ENCODE measurements at regions not wholly inside any gene's neighbourhood (a gene's known extent, or its start where the extent isn't known, plus 50 kb on each side); places are given as distances from the start of the nearest gene placed in this dataset.

GRCh38 chr16:73124097-73124652 lies 76.2 kb upstream of the ZFHX3 start:
- no peak for TF ChIP-seq POLR2AphosphoS5 (IDR thresholded peaks at IDR 0.05)
- no peak for TF ChIP-seq POLR2A (IDR thresholded peaks at IDR 0.05)
- TF ChIP-seq, protein P1, sequence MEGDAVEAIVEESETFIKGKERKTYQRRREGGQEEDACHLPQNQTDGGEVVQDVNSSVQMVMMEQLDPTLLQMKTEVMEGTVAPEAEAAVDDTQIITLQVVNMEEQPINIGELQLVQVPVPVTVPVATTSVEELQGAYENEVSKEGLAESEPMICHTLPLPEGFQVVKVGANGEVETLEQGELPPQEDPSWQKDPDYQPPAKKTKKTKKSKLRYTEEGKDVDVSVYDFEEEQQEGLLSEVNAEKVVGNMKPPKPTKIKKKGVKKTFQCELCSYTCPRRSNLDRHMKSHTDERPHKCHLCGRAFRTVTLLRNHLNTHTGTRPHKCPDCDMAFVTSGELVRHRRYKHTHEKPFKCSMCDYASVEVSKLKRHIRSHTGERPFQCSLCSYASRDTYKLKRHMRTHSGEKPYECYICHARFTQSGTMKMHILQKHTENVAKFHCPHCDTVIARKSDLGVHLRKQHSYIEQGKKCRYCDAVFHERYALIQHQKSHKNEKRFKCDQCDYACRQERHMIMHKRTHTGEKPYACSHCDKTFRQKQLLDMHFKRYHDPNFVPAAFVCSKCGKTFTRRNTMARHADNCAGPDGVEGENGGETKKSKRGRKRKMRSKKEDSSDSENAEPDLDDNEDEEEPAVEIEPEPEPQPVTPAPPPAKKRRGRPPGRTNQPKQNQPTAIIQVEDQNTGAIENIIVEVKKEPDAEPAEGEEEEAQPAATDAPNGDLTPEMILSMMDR (IDR thresholded peaks at IDR 0.05 in 8 of 11, conservative IDR thresholded peaks at IDR 0.05 in 3 of 11) = no peak
- peak overlapping the region in 2 of 8 donors; percentile 18 to 24 for H3K27ac ChIP-seq
- peaks cover 0 to 5% (median 0%) of the 10 kb centered on the region in 8 donors for H3K9me3 ChIP-seq
- intact Hi-C loops (cut with DNase I; ENCODE audit: low total_unique reads) = no loop called here
- no peaks in the 10 kb centered on the region for H3K27me3 ChIP-seq (replicated peaks in 1 of 7)
- WGBS, 5 donors = 91 to 94% (median 92%) methylated on average over 10 of the region's 10 CpGs
- no peak overlapping the region for H3K4me3 ChIP-seq
- DNase-seq = no peak
- H3K36me3 ChIP-seq = no peaks in the 10 kb centered on the region
- peaks cover 0 to 37% (median 5%) of the 10 kb centered on the region in 6 donors for H3K4me1 ChIP-seq

DNA sequence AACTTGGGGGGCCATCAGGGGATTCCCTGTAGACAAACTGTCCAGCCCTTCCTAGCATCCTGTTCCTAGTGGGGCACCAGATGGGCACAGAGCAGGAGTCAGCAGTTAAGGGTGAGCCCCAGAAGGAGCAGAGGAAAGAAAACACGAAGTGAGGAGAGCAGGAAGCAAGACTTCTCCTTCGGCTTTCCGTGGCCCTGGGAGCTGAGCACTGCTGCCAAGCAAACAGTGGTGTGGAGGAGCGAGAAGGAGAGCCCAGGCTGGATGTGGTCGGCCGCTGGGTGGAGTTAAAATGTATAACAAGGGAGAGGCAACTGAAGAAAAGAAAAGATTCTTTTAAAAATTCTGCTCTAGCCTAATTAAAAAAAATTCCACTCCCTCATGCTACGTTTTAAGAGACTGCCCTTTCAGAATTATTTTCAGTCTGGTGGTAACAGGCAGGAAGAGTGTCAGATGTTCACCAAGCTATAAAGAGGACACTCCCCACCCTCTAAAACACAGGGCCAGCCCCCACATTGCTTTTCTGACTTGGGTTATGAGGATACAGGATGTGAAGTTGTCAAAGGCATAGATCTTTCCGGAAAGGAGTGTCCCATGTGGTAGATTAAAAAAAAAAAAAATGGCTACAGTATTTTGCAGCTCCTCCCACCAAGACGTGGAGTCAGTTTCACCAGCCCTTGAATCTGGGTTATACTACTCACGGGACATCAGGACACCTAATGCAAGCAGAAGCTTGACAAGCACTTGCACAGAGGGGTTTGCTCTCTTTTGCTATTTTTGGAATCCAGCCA lies 74.9 kb upstream of the ZFHX3 start:
- TF ChIP-seq POLR2A (IDR thresholded peaks at IDR 0.05) = no peak
- TF ChIP-seq, protein P1 (IDR thresholded peaks at IDR 0.05 in 8 of 11, conservative IDR thresholded peaks at IDR 0.05 in 3 of 11) = no peak
- TF ChIP-seq POLR2AphosphoS5 (IDR thresholded peaks at IDR 0.05) = no peak
- H3K4me1 ChIP-seq = peaks cover 0 to 37% (median 5%) of the 10 kb centered on the region in 6 donors
- H3K36me3 ChIP-seq = no peaks in the 10 kb centered on the region
- DNase-seq = no peak
- peaks cover 0 to 14% (median 6%) of the 10 kb centered on the region in 8 donors for H3K9me3 ChIP-seq
- H3K27me3 ChIP-seq (replicated peaks in 1 of 7) = no peaks in the 10 kb centered on the region
- intact Hi-C loops (cut with DNase I; ENCODE audit: low total_unique reads) = no loop called here
- peak overlapping the region in 1 of 8 donors; percentile 1 for H3K4me3 ChIP-seq
- WGBS, 5 donors = 5 to 8% (median 7%) methylated on average over 10 of the region's 10 CpGs
- H3K27ac ChIP-seq = peak overlapping the region in 7 of 8 donors; percentile 7 to 77 (median 63)

- DNase-seq = no peak
- TF ChIP-seq, protein P1 (IDR thresholded peaks at IDR 0.05 in 8 of 11, conservative IDR thresholded peaks at IDR 0.05 in 3 of 11) = no peak
- TF ChIP-seq POLR2A (IDR thresholded peaks at IDR 0.05) = no peak
- no peak for TF ChIP-seq POLR2AphosphoS5 (IDR thresholded peaks at IDR 0.05)
- Histone ChIP-seq H3K36me3 (no peaks in the 10 kb centered on the region), H3K27me3 (replicated peaks in 1 of 7) (no peaks in the 10 kb centered on the region), H3K4me3 (no peak overlapping the region), H3K9me3 (peaks cover 0 to 19% (median 12%) of the 10 kb centered on the region in 8 donors), H3K27ac (no peak overlapping the region), H3K4me1 (peaks cover 0 to 3% (median 0%) of the 10 kb centered on the region in 6 donors)
- 81 to 97% (median 93%) methylated on average over 2 of the region's 2 CpGs for WGBS, 5 donors
- intact Hi-C loops (cut with DNase I; ENCODE audit: low total_unique reads) = no loop called here
These were observed 68.6 kb upstream of the ZFHX3 start for GRCh38 chr16:73116576-73116975.

GRCh38 chr16:73113336-73113735 lies 65.4 kb upstream of the ZFHX3 start:
- no peak for DNase-seq
- TF ChIP-seq POLR2A (IDR thresholded peaks at IDR 0.05) = no peak
- TF ChIP-seq, protein P1 (IDR thresholded peaks at IDR 0.05 in 8 of 11, conservative IDR thresholded peaks at IDR 0.05 in 3 of 11) = no peak
- TF ChIP-seq POLR2AphosphoS5 (IDR thresholded peaks at IDR 0.05) = no peak
- intact Hi-C loops (cut with DNase I; ENCODE audit: low total_unique reads) = no loop called here
- Histone ChIP-seq H3K27ac (no peak overlapping the region), H3K4me3 (no peak overlapping the region), H3K36me3 (no peaks in the 10 kb centered on the region), H3K4me1 (peaks cover 0 to 3% (median 0%) of the 10 kb centered on the region in 6 donors), H3K9me3 (peaks cover 0 to 13% (median 10%) of the 10 kb centered on the region in 8 donors), H3K27me3 (replicated peaks in 1 of 7) (no peaks in the 10 kb centered on the region)
- 70 to 92% (median 77%) methylated on average over 6 of the region's 6 CpGs for WGBS, 5 donors

Data from spleen (tissue), 11 donors.